Osteoblast (primary cell): ENCODE measurements at regions not wholly inside any gene's neighbourhood (a gene's known extent, or its start where the extent isn't known, plus 50 kb on each side); places are given as distances from the start of the nearest gene placed in this dataset.
"Not testable (repeated sequence)": the region's sequence is repeated elsewhere in the genome, so short reads cannot be mapped to it uniquely, and the experiment has no call there.

Experiments used
- DNase-seq: peaks from one replicate; pipeline ENCODE4 v3.0.0; 2011; ENCODE audit warnings: low spot score, mixed read lengths; ENCODE audit not compliant: insufficient read length; ENCODE audit errors: missing footprints
- H2AFZ ChIP-seq: 2 replicates; pipeline ENCODE4 v1.6.0; 2011; ENCODE audit warnings: mild to moderate bottlenecking, low read length
- H3K27ac ChIP-seq: 2 replicates; pipeline ENCODE4 v1.5.1; 2011; ENCODE audit warnings: mild to moderate bottlenecking, low read depth, low read length, moderate library complexity
- H3K27me3 ChIP-seq: 2 replicates; pipeline ENCODE4 v1.6.0; 2012; ENCODE audit warnings: mild to moderate bottlenecking, control low read depth, inconsistent platforms, low read length, moderate library complexity; ENCODE audit not compliant: insufficient read depth
- H3K36me3 ChIP-seq: 2 replicates; pipeline ENCODE4 v1.5.1; 2011; ENCODE audit warnings: mild to moderate bottlenecking, low read length, control low read depth, moderate library complexity; ENCODE audit not compliant: insufficient read depth
- H3K4me1 ChIP-seq: 2 replicates; pipeline ENCODE4 v1.5.1; 2011; ENCODE audit warnings: mild to moderate bottlenecking, low read length, control low read depth, moderate library complexity; ENCODE audit not compliant: insufficient read depth
- H3K4me2 ChIP-seq: 2 replicates; pipeline ENCODE4 v1.6.0; 2011; ENCODE audit warnings: mild to moderate bottlenecking, low read length; ENCODE audit not compliant: insufficient read depth
- H3K4me3 ChIP-seq: fragments of 200-600 bp; sonication (generic); 3 replicates; pipeline ENCODE4 v1.5.1; 2012; ENCODE audit warnings: mild to moderate bottlenecking, low read length, inconsistent platforms; ENCODE audit not compliant: insufficient read depth
- H3K79me2 ChIP-seq: 2 replicates; pipeline ENCODE4 v1.6.0; 2012; ENCODE audit warnings: mild to moderate bottlenecking, low read length, control low read depth, inconsistent platforms; ENCODE audit not compliant: insufficient read depth
- H3K9me3 ChIP-seq: 2 replicates; pipeline ENCODE4 v1.5.1; 2011; ENCODE audit warnings: low read depth, low read length, control low read depth
- H4K20me1 ChIP-seq: 2 replicates; pipeline ENCODE4 v1.6.0; 2012; ENCODE audit warnings: mild to moderate bottlenecking, low read length, control low read depth; ENCODE audit not compliant: insufficient read depth
- CTCF ChIP-seq: IDR thresholded peaks from 2 replicates; pipeline ENCODE4 v1.5.1; 2011; ENCODE audit warnings: mild to moderate bottlenecking, low read depth, low read length, moderate library complexity; ENCODE audit errors: extremely low read depth

- Histone ChIP-seq H3K4me2 (no peak overlapping the region), H3K27me3 (no peaks in the 10 kb centered on the region), H4K20me1 (no peaks in the 10 kb centered on the region), H3K79me2 (no peaks in the 10 kb centered on the region), H2AFZ (no peak overlapping the region), H3K36me3 (no peaks in the 10 kb centered on the region), H3K4me3 (no peak overlapping the region), H3K4me1 (no peaks in the 10 kb centered on the region), H3K27ac (no peak overlapping the region), H3K9me3 (no peaks in the 10 kb centered on the region)
- TF ChIP-seq CTCF: no peak
- DNase-seq: no peak
Measured at GRCh38 chr4:18103876-18104605, 82.5 kb upstream of the LCORL start.

- H3K9me3 ChIP-seq: no peaks in the 10 kb centered on the region
- H3K79me2 ChIP-seq: no peaks in the 10 kb centered on the region
- H2AFZ ChIP-seq: no peak overlapping the region
- H3K27ac ChIP-seq: no peak overlapping the region
- no peak for DNase-seq
- no peak overlapping the region for H3K4me2 ChIP-seq
- TF ChIP-seq CTCF: no peak
- H4K20me1 ChIP-seq: no peaks in the 10 kb centered on the region
- no peak overlapping the region for H3K4me3 ChIP-seq
- H3K4me1 ChIP-seq: no peaks in the 10 kb centered on the region
- no peaks in the 10 kb centered on the region for H3K27me3 ChIP-seq
- no peaks in the 10 kb centered on the region for H3K36me3 ChIP-seq
Measured at GRCh38 chr4:18100657-18101056, 79.1 kb upstream of the LCORL start.

- not testable (repeated sequence) for H4K20me1 ChIP-seq
Measured at GRCh38 chr4:18090447-18090846, 68.9 kb upstream of the LCORL start.

GRCh38 chr4:18082236-18082635, 60.7 kb upstream of the LCORL start:
- Histone ChIP-seq H4K20me1 (no peaks in the 10 kb centered on the region), H3K4me1 (no peaks in the 10 kb centered on the region), H3K9me3 (no peaks in the 10 kb centered on the region), H2AFZ (no peak overlapping the region), H3K4me2 (no peak overlapping the region), H3K27ac (no peak overlapping the region), H3K79me2 (no peaks in the 10 kb centered on the region), H3K4me3 (no peak overlapping the region), H3K36me3 (no peaks in the 10 kb centered on the region), H3K27me3 (no peaks in the 10 kb centered on the region)
- TF ChIP-seq CTCF: no peak
- no peak for DNase-seq

More at GRCh38 chr4:18090447-18090846, 68.9 kb upstream of the LCORL start:
- not testable (repeated sequence) for H3K4me2 ChIP-seq, DNase-seq, H3K79me2 ChIP-seq, H3K27me3 ChIP-seq, H3K27ac ChIP-seq, H3K36me3 ChIP-seq, H2AFZ ChIP-seq, H3K4me1 ChIP-seq, H3K4me3 ChIP-seq, H3K9me3 ChIP-seq
